Fibroblast of skin of left biceps (primary cell): ENCODE measurements at regions not wholly inside any gene's neighbourhood (a gene's known extent, or its start where the extent isn't known, plus 50 kb on each side); places are given as distances from the start of the nearest gene placed in this dataset.

Experiments
- DNase-seq, 2 experiments: peaks; one replicate each; pipeline ENCODE4 v3.0.0-alpha.2; 2013; ENCODE audit warnings: low read depth in 2 of 2

DNA sequence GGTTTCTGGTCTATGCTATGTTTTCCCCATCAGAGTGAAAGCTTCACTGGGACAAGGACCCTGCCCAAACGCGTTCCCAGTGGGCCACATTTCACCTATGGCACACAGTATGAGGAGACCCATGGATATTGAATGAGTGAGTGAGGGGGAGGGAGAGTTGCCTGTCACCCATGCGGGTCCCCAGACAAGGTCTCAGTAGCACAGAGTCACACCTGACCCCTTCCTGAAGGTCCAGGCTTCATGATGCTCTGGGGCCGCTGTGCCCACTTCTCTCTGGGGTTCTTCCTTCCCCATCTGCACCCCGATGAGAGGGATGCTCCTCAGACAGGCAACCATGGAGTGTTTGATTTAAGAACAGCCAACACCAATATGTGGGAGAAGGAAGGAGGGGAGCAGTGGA lies 72.3 kb upstream of the CSF3R start:
- DNase-seq, result no peak

DNA sequence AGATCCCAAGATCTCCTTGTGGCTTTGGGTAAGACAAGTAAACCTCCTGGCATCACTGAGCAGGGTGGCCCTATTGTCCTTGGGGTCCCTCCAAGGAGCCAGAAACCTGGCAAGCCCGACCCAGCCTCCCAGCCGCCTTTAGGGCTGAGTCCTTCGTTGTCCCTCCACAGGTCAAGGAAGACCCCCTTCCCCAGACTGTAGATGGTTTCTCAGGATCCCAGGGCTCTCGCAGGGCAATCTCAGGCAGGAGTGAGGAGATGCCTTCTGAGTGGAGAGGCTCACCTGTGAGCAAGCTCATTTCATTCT lies 71.6 kb upstream of the CSF3R start:
- DNase-seq, result no peak

DNA sequence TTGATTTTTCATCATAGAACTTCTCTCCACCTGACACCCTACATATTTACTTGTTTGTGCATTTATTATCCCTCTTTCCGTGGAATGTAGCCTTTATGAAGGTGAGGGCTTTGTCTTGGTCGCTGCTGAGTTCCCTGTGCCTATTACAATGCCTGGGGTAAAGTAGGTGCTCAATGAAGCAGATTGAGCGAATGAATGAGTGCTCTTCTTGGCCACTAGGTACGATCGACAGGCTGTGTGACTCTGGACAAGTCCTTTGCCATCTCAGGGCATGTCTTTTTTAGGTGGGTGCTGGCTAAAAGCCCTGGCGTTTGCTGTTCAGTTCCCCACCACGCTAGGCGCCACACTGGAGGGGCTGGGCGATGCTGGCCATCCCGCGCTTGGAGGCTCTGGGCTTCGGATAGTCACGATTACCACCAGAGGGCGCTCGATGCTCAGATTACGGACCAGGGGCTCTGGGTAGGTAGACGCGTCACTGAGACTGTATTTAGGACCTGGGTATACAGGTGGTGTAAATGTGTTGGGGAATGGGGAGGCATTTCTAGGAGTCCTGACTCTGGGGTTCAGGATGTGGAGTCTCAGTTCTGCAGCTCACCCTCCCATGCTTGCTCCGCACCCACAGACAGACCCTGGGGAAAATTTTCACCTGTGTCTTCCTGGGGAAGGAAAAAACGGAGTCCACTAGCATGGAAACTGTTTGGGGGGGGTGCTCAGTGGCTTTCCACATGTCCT lies 71.0 kb upstream of the CSF3R start:
- no peak for DNase-seq

DNA sequence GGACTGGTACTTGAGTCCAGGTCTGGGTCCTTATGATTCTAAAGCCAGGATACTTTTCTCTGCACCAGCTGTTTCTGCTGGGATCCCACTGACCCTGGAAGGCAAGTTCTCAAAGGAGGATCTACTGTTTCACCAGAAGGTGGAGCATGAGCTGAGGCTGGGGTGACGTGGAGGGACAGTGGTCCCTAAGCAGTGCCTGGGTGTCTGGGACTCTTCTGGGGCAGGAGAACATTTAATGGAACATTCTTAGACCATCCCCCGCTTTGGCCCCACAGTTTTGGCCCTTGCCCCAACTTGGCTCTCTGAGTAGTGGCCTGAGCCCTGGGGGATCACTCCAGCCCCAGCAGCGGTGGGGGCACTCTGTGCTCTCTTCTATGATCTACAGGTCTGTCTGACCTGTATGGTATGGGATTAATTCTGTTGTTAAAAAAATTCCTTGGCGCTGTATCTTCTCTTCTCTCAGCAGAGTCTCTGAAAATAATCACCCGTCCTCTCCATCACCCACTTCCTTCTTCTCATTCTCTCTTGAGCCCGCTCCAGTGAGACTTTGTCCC lies 60.3 kb upstream of the CSF3R start:
- DNase-seq, result no peak

DNA sequence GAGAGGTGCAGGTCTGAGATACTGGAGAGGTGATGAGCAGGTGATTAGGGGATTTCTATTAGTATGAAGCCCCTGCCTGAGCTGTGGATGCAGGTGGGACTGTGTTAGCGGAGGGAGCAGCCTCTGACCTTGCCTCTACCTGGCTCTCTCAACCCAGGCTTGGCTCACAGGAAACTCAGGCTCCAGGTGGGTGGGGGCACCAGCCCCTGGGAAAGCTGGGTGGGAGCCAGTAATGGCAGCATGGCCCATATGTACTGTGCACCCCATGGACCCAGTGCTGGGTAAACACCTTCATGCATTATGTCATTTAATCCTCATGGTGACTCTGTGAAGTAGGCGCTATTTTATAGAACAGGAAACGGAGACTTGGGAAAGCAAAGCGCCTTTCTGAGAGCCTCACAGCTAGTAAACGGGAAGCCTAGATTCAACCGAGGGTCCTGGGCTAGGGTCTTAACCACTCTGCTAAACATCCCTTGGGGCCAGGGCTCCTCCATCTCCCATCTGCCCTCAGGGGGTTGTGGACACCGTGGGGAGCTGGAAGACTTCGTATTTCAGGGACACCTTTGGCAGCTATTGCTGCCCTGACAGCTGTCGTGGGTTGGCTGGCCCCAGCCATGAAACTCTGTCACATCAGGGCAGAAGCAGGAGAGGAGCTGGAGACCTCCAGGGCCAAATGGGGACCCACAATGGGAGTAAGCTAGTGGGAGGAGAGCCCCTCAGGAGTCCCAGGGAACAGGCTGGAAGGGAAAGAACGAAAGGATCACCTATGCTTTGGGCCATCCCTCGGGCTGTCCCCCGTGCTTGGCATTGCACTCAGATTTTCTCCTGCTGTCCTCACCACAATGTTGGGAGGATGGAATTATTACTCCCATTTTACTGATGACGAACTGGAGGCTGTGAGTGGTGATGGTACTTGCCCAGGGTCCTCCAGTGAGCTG lies 59.6 kb upstream of the CSF3R start:
- DNase-seq, result no peak

DNA sequence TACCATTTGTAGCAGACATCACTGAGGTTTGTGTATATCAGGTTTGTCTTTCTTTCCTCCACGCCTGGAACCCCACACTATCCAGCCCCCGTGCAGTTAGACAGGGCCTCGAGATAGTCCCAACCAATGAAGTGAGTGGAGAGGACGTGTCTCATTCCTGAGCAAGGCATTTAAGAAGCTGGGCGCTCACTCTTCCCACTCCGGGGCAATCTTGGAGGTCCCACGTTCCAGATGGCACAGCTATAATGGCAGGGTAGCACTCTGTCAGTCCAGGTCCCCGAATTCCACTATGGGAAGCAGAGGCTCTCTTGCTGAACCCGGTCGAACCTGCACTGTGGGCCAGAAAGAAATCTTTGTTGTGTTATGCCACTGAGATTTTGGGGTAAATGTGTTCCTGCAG lies 57.3 kb upstream of the CSF3R start:
- no peak for DNase-seq

DNA sequence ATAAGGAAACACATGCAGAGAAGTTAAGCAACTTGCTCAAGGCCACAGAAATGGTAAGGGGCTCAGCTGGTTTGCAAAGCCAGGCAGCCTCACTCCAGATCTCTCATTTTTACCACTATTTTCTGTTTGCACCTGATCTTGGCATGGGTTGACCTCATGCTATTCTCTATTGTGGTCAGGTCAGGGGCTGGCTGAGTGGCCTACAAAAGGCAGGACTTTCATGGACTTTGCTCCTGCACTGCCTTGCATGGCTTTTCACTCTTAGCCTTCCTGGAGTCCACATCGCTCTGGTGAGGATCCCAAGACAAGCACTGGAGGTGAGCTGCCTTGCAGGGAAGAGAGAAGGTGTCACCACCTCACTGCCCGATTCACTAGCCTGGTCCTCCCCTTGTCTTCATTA lies 56.8 kb upstream of the CSF3R start:
- no peak for DNase-seq

DNA sequence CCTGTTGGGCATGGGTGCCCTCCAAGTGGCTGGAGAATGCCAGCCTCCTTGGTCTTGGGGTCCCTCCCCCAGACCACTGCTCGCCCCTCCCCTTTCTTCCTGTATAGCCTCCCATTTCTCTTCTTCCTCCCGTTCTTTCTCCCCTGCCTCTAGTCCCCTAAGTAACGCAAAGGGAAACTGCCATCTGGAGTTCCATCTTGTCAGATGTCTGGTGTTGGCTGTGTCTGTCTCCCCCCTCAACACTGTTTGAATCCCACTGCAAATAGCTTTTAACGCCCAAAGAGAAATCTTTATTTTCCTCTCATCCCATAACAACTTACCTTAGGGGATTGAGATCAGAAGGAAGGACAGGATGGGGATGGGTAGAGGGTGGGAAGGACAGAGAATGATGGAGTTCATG lies 55.3 kb upstream of the CSF3R start:
- no peak for DNase-seq

DNA sequence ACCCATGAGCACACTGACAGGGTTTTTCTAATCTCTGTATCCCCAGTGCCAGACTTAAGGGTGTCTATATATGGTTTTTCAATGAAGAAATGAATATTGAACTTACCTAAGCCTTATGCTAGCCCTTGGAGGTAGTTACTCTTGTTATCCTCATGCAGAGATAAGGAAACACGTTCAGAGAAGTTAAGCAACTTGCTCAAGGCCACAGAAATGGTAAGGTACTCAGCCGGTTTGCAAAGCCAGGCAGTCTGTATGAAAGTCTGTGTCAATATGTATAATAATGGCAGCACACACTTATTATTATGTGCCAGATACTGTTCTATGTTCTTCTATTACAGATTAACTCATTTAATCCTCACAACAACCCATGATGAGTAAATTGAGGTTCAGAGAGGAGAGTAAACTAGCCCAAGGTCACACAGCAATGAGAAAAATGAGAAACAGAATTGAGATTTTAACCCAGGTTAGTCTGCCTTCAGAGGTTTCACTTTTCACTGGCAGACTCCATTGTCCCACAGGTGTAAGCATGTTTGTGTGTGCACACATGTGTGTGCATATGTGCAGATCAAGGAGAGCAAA lies 54.6 kb upstream of the CSF3R start:
- DNase-seq, result no peak

DNA sequence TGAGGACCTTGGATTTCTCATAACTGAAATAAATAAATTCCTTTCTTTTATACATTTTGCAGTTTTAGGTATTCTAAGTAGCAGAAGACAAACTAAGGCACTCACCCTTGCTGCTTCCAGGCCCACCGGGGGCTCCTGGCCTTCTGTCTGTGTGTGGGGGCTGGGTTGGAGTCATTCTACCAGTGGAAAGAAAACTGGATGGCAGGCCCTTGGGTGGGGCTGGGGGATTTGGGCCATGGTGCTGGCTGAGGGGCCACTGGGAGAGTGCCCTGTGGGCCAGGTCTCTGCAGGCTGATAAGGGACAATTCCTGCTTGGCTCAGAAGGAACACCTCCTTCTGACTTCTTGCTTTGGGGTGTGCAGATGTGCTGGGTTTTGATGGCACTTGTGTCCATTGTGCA lies 54.0 kb upstream of the CSF3R start:
- DNase-seq, result no peak

DNA sequence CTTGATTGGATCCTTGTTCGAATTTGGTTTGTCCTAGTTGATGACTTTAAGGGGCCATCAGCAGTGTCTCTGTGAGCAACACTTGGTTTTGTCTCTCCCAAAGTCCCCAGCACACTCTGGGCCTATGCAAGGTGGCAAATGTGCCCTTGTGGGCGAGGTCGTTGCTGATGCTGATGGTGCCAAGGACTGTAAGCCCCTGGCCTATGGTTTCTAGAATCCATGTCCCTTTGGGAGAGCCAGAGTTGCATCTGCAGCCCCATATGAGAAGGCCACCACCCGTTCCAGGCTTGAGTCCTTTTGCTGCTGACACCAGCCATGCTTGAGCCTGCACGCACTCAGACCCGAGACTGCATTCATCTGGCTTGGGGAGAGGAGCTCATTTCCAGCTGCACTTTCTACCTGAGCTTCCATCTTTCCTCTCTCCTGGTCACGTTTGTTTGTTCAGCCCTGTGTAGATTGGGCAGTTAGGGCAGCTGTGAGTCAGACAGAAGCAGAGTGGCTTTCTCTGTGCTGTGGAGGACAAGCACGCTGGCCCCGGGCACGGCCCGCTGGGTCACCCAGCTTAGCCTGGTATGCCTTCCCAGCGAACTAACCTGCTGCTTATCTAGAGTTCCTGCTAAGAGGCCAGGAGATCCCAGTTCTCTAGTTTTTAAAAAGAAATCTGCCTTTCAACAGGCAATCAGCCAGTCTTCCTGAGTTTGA lies 52.1 kb upstream of the CSF3R start:
- no peak for DNase-seq

DNA sequence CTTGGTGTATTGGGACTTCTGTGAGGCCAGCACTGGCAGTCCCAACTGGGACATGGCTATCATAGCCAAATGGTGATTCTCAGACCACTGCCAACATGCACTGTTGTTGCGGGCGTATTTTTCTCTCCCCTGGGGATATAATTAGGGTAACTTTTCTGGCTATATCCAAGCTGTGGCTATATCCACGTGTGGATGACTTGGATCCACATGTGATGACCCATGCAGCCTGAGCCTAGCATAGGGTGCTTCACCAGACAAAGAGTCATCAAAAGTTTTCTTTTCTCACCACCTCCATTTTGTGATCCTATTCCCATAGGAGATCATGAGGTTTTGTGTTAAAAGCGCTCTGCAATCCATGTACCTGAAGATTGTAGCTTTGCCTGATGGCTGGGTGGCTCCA lies 51.2 kb upstream of the CSF3R start:
- DNase-seq, result no peak

DNA sequence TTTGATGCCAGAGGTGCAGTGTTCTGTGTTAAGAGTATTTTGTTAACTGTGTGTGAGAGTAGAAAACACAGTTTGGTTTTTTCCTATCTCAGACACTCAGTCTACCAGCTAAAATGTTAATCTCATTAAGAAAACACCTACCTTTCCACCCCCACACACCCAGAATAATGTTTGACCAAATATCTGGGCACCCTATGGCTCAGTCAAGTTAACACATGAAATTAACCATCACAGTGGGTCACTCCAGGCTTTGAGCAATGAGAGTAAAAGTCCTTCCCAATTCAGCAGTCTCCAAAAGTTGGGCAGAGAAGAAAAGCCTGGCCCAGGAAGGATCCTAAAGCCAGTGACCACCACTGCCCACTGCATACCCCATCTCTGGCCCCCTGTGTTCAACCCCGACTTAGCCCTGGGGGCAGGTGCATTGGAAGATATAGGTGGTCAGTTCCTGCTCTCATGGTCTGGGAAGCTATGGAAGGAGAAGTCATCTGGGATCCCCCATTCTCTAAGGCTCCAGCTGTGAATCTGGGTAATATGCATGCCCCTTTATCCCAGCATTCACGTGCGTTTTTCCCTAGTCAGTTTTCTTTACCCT lies 50.2 kb upstream of the CSF3R start:
- DNase-seq, result no peak
